HG03060 (cell line): ENCODE measurements at regions not wholly inside any gene's neighbourhood (a gene's known extent, or its start where the extent isn't known, plus 50 kb on each side); places are given as distances from the start of the nearest gene placed in this dataset.
"Not testable (repeated sequence)": the region's sequence is repeated elsewhere in the genome, so short reads cannot be mapped to it uniquely, and the experiment has no call there.

Source experiments
- ATAC-seq: cut with Tn5 transposase; IDR thresholded peaks from one replicate; pipeline ENCODE4 v1.9.1; 2021; ENCODE audit warnings: low read depth, moderate number of reproducible peaks; ENCODE audit not compliant: unreplicated experiment

GRCh38 chr12:91249518-91250272 lies 67.1 kb upstream of the DCN start:
- ATAC-seq, result no peak

GRCh38 chr12:91249054-91249453 lies 66.4 kb upstream of the DCN start:
- no peak for ATAC-seq

GRCh38 chr12:91243177-91243576 lies 60.6 kb upstream of the DCN start:
- not testable (repeated sequence) for ATAC-seq

DNA sequence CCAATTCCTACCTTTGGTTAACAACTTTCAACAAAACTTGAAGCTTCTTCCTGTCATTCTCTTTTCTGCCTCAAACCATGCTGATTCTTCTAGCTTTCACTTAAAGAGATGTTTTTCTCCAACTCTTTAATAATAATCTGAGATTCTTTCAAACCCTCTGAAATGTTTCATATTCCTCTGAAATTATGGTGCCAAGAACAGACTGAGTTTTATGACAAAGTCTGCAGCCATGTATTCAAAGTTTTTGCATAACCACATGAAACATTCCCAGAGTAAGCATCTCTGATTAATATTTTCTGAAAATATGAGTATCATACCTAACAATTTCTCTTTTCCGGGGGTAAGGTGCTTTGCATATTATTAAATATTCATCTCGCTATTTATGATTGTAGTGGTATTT lies 59.1 kb upstream of the DCN start:
- ATAC-seq, result no peak

DNA sequence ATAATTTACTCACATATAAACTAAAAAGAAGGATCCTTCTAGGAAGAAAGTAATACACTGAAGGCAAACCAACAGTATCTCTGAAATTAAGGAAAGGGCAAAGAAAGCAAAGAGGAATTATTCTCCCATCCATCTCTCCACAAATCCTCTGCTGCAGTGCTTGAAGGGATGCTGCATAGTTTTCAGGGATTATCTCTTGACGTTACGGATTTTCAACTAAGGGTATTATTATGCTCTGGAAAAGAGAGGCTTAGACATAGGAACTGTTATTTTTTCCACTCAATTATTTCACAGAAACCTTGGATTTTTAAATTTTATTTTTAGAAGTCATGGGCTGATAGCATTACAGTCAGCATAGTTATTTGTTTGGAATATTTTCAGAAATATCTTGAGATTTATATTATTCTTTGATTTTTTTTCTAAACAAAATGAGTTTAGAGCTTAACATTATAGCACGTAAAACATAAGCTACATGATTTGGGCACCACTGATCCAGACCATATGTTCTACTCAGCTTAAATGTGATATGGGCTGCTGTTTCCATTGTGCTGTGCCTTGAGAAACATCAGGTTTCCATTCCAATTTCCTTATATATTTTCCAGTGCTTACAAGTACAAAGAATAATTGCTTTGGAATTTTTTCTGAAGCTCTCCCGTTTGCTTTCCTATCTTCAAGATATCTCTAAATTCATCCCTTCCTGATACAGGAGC lies 57.9 kb upstream of the DCN start:
- ATAC-seq, result no peak

DNA sequence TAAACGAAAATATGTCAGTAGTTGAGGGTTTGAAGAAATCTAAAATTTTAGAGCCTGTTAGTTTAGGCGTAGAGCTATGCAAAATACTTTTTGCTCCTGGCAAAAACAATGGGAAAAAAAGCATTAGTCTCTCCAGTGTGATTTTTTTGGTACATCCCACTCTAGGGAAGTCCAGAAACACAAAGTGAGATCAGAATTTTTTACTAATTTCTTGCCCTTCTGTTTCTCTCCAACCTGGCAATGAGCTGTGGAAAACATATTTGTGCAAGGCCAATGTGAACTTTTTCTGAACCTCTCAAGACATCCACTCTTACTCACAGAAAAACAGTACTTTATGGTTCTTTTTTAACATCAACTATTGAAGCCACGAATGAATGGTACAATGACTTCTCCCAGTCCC lies 56.9 kb upstream of the DCN start:
- no peak for ATAC-seq
